Breast epithelium (tissue), 4 donors: ENCODE measurements at regions not wholly inside any gene's neighbourhood (a gene's known extent, or its start where the extent isn't known, plus 50 kb on each side); places are given as distances from the start of the nearest gene placed in this dataset.

ENCODE experiments used
- DNase-seq, 2 donors: peaks; one replicate each; pipeline ENCODE4 v3.0.0-alpha.2; 2019; ENCODE audit warnings: low spot score in 2 of 2
- H3K27ac ChIP-seq, 2 donors: fragments of 200-600 bp; sonication (generic) in 1 of 2; one replicate each; pipeline ENCODE4 v1.5.1; 2016 to 2019; ENCODE audit warnings: mild to moderate bottlenecking in 1 of 2
- H3K27me3 ChIP-seq, 2 donors: fragments of 200-600 bp; sonication (generic) in 1 of 2; one replicate each; pipeline versions ENCODE4 v1.5.1 to v1.6.0; 2017 to 2019; ENCODE audit warnings: control low read depth in 1 of 2, mild to moderate bottlenecking in 1 of 2
- H3K36me3 ChIP-seq: fragments of 200-600 bp; one replicate; pipeline ENCODE4 v1.5.1; 2019
- H3K4me1 ChIP-seq, 2 donors: fragments of 200-600 bp; sonication (generic); one replicate each; pipeline ENCODE4 v1.5.1; 2016 to 2019; ENCODE audit warnings: control low read depth in 1 of 2
- H3K4me3 ChIP-seq, 3 donors: fragments of 200-600 bp; sonication (generic); 1 replicate in 2 of 3; 2 replicates in 1 of 3; pipeline ENCODE4 v1.5.1; 2016 to 2019; ENCODE audit warnings: mild to moderate bottlenecking in 3 of 3, moderate library complexity in 2 of 3
- H3K9me3 ChIP-seq, 2 donors: fragments of 200-600 bp; sonication (generic) in 1 of 2; one replicate each; pipeline ENCODE4 v1.5.1; 2016 to 2019; ENCODE audit warnings: control low read depth in 1 of 2
- POLR2A ChIP-seq: fragments of 450-650 bp; IDR thresholded peaks from one replicate; pipeline ENCODE4 v1.6.1; 2016; ENCODE audit warnings: antibody characterized with exemption, mild to moderate bottlenecking, moderate library complexity
- POLR2AphosphoS5 ChIP-seq, 3 donors: sonication (generic); formaldehyde crosslinking; IDR thresholded peaks; one replicate each; pipeline ENCODE4 v1.6.1; 2017; ENCODE audit warnings: antibody characterized with exemption in 3 of 3
- intact Hi-C: fragments of 100-400 bp; cut with DNase I; formaldehyde crosslinking; loops from one replicate; pipeline ENCODE4 v1.15.1; 2023; ENCODE audit warnings: low total_unique reads
- TF ChIP-seq, protein P1 (sequence below), 3 donors: fragments of 450-650 bp; IDR thresholded peaks; one replicate each; pipeline ENCODE4 v1.5.1; 2016 to 2017; ENCODE audit warnings: antibody characterized with exemption in 3 of 3, mild to moderate bottlenecking in 3 of 3, moderate library complexity in 3 of 3

DNA sequence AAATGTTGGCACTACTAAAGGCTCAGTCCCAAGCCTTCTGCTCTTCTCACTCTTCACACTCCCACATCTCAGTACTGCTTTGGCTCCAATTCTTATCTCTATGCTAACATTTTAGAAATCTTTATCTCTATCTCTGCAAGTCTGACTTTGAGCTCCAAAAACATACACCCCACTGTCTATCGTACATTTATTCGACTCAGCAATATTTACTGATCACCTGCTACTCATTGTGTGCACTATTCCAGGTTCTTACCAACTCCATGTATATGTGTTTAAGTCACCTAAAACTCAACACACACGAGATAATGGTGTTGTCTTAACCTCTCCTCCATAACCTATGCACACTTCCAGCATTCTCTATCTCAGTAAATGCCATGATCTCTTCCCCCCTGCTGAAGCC, 268.2 kb upstream of the CRIM1 start:
- no peak for TF ChIP-seq POLR2A
- TF ChIP-seq POLR2AphosphoS5 (IDR thresholded peaks at IDR 0.05) = no peak
- TF ChIP-seq, protein P1, sequence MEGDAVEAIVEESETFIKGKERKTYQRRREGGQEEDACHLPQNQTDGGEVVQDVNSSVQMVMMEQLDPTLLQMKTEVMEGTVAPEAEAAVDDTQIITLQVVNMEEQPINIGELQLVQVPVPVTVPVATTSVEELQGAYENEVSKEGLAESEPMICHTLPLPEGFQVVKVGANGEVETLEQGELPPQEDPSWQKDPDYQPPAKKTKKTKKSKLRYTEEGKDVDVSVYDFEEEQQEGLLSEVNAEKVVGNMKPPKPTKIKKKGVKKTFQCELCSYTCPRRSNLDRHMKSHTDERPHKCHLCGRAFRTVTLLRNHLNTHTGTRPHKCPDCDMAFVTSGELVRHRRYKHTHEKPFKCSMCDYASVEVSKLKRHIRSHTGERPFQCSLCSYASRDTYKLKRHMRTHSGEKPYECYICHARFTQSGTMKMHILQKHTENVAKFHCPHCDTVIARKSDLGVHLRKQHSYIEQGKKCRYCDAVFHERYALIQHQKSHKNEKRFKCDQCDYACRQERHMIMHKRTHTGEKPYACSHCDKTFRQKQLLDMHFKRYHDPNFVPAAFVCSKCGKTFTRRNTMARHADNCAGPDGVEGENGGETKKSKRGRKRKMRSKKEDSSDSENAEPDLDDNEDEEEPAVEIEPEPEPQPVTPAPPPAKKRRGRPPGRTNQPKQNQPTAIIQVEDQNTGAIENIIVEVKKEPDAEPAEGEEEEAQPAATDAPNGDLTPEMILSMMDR (IDR thresholded peaks at IDR 0.05) = no peak
- Histone ChIP-seq H3K27me3 (no peaks in the 10 kb centered on the region), H3K27ac (no peak overlapping the region), H3K4me1 (no peaks in the 10 kb centered on the region), H3K36me3 (no peaks in the 10 kb centered on the region), H3K4me3 (no peak overlapping the region), H3K9me3 (peaks cover 0 to 9% of the 10 kb centered on the region in 2 donors)
- intact Hi-C loops = no loop called here
- DNase-seq = no peak

DNA sequence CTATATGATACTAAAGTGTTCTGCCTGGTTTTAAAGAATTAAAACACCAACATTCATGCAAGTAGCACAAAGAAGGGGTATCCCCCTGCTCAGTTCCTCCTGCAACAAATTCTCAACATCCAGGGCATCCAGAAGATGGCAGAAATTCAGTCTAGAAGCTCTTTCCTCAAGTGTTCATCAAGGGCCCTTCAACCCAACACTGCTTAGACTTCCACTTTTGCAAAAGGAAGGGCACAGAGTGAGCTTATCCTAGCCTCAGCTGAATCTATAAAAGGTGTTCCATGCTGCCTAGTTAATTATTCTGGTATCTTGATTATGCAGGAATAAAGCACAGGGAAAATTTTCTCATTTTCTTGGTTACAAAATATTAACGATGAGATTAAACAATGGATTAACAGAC, 275.8 kb upstream of the CRIM1 start:
- H3K27ac ChIP-seq = no peak overlapping the region

GRCh38 chr2:36074008-36074407, 281.6 kb upstream of the CRIM1 start:
- Histone ChIP-seq H3K36me3 (no peaks in the 10 kb centered on the region), H3K27ac (no peak overlapping the region), H3K4me3 (no peak overlapping the region), H3K9me3 (no peaks in the 10 kb centered on the region), H3K27me3 (no peaks in the 10 kb centered on the region), H3K4me1 (no peaks in the 10 kb centered on the region)
- intact Hi-C loops = no loop called here
- TF ChIP-seq, protein P1 (IDR thresholded peaks at IDR 0.05) = no peak
- TF ChIP-seq POLR2A = no peak
- no peak for TF ChIP-seq POLR2AphosphoS5 (IDR thresholded peaks at IDR 0.05)
- no peak for DNase-seq

More for the DNA sequence above, 275.8 kb upstream of the CRIM1 start:
- TF ChIP-seq POLR2AphosphoS5 (IDR thresholded peaks at IDR 0.05) = no peak
- Histone ChIP-seq H3K4me1 (no peaks in the 10 kb centered on the region), H3K4me3 (no peak overlapping the region), H3K9me3 (no peaks in the 10 kb centered on the region), H3K27me3 (no peaks in the 10 kb centered on the region), H3K36me3 (no peaks in the 10 kb centered on the region)
- no peak for DNase-seq
- intact Hi-C loops = no loop called here

- no peaks in the 10 kb centered on the region for H3K36me3 ChIP-seq
- H3K4me3 ChIP-seq = no peak overlapping the region
- peaks cover 0 to 4% of the 10 kb centered on the region in 2 donors for H3K9me3 ChIP-seq
- no peaks in the 10 kb centered on the region for H3K4me1 ChIP-seq
- no peak overlapping the region for H3K27ac ChIP-seq
- H3K27me3 ChIP-seq = no peaks in the 10 kb centered on the region
- intact Hi-C loops = no loop called here
- DNase-seq = no peak
- TF ChIP-seq POLR2A (no peak), POLR2AphosphoS5 (IDR thresholded peaks at IDR 0.05) (no peak)
- TF ChIP-seq, protein P1 (IDR thresholded peaks at IDR 0.05) = no peak
Observed at GRCh38 chr2:36071698-36072097, 283.9 kb upstream of the CRIM1 start.

- H3K27me3 ChIP-seq = no peaks in the 10 kb centered on the region
- no peaks in the 10 kb centered on the region for H3K36me3 ChIP-seq
- DNase-seq = no peak
- no peaks in the 10 kb centered on the region for H3K4me1 ChIP-seq
- intact Hi-C loops = no loop called here
- no peak overlapping the region for H3K27ac ChIP-seq
- H3K4me3 ChIP-seq = no peak overlapping the region
- H3K9me3 ChIP-seq = peaks cover 2 to 4% of the 10 kb centered on the region in 2 donors
- TF ChIP-seq POLR2AphosphoS5 (IDR thresholded peaks at IDR 0.05) (no peak), POLR2A (no peak)
- TF ChIP-seq, protein P1 (IDR thresholded peaks at IDR 0.05) = no peak
Observed at GRCh38 chr2:36069074-36069473, 286.5 kb upstream of the CRIM1 start.

GRCh38 chr2:36068086-36068485, 287.5 kb upstream of the CRIM1 start:
- no peak overlapping the region for H3K27ac ChIP-seq
- no peaks in the 10 kb centered on the region for H3K36me3 ChIP-seq
- no peaks in the 10 kb centered on the region for H3K27me3 ChIP-seq
- intact Hi-C loops = no loop called here
- TF ChIP-seq, protein P1 (IDR thresholded peaks at IDR 0.05) = no peak
- TF ChIP-seq POLR2A (no peak), POLR2AphosphoS5 (IDR thresholded peaks at IDR 0.05) (no peak)
- no peaks in the 10 kb centered on the region for H3K4me1 ChIP-seq
- DNase-seq = no peak
- peaks cover 2 to 4% of the 10 kb centered on the region in 2 donors for H3K9me3 ChIP-seq
- no peak overlapping the region for H3K4me3 ChIP-seq
